A204.1 (cell line): ENCODE measurements at regions not wholly inside any gene's neighbourhood (a gene's known extent, or its start where the extent isn't known, plus 50 kb on each side); places are given as distances from the start of the nearest gene placed in this dataset.
"Not testable (repeated sequence)": the region's sequence is repeated elsewhere in the genome, so short reads cannot be mapped to it uniquely, and the experiment has no call there.

Source experiments
- FAIRE-seq: peaks from 2 replicates; lab custom pipeline; 2012; peaks lifted over from hg19 to GRCh38; lab: Jason Lieb, UNC

DNA sequence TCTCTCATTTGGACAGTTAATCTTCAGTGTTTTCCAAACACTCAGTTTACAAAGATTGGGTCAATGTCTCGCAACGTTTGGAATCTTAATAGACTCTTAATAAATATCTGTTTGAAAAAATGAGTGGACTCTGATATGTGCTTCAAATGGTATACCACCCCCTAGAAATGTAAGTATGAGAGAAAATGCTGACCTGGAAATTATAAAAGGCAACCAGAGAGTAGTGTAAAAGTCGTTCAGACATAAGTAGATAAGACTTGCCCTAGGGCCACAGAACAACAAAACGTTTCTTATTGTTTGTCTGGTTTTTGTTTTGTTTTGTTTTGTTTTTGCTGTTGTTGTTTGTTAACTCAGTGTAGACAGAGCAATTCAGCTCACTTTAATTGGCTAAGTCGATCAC is 97.4 kb upstream of the SPTLC3 start:
- FAIRE-seq: no peak

GRCh38 chr20:12913781-12914443 is 94.9 kb upstream of the SPTLC3 start:
- FAIRE-seq: no peak

GRCh38 chr20:12914804-12915203 is 94.0 kb upstream of the SPTLC3 start:
- FAIRE-seq: no peak

GRCh38 chr20:12916699-12917098 is 92.1 kb upstream of the SPTLC3 start:
- no peak for FAIRE-seq

GRCh38 chr20:12924126-12924525 is 84.6 kb upstream of the SPTLC3 start:
- FAIRE-seq: no peak

DNA sequence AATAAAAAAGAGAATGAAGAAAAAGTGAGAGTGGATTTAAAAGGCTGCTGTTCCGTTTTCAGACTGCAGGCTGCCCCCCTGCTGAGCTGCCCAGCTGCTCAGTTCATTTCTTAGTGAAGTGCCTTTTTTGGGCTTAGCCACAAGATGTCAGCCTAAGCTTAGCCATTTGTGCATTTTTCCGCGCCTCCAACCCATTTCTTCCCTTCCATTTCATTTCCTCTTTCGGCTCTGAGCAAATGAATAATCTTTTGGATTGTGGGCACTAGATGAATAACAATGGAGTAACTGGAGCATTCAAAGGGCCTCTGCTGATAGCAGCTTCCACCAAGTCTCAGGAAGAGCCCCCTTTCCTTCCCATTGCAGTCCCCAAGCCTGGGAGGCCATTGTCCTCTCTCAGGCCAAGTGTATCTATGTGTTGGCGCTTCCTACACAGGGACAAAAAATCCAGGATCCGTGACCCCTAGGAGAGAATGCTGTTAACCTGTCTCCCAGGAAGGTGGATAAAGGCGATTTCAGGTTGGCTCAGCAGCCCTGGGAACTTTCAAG is 83.5 kb upstream of the SPTLC3 start:
- peak; percentile 85 for FAIRE-seq

- FAIRE-seq: no peak
Measured at GRCh38 chr20:12925863-12926793, 82.6 kb upstream of the SPTLC3 start.

DNA sequence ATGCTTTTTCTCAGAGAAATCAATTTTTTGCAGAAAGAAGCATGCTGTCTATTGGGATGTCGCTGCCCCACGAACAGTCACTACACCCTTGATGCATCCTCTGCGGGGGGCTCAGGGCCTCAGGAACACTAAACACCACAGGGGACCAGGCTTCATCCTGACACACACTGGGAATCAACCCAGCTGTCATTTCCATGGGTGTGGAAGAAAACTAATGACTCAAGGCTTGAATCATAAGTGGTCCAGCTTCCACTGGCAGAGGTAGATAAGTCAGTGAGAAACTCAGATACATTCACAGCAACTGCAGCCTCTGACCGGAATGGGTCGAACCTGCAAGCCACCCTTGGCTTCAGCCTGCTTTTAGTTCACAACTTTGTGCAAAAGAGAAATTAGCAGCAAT is 81.3 kb upstream of the SPTLC3 start:
- FAIRE-seq: no peak

GRCh38 chr20:12928358-12928754 is 80.4 kb upstream of the SPTLC3 start:
- FAIRE-seq: no peak

GRCh38 chr20:12928755-12929401 is 79.9 kb upstream of the SPTLC3 start:
- FAIRE-seq: no peak

DNA sequence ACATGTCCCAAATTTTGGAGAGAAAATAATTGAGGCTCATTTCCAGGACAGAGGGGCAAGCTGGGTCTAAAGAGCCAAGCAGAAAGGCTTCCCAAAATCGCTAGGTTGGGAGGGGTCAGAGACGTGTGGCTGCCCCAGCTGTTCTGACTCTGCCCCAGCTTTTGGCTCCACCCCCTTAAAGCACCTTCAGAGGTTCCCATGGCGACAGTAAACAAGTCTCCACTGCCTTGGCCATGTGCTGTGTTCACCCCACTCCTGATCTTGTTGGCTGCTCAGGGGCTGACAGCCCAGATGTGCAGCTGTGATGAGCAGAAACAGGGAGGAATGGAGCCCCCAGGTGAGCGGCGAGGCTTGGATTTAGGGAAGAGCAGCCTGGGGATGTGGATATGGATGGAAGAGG is 72.8 kb upstream of the SPTLC3 start:
- no peak for FAIRE-seq

GRCh38 chr20:12936524-12936923 is 72.2 kb upstream of the SPTLC3 start:
- no peak for FAIRE-seq

DNA sequence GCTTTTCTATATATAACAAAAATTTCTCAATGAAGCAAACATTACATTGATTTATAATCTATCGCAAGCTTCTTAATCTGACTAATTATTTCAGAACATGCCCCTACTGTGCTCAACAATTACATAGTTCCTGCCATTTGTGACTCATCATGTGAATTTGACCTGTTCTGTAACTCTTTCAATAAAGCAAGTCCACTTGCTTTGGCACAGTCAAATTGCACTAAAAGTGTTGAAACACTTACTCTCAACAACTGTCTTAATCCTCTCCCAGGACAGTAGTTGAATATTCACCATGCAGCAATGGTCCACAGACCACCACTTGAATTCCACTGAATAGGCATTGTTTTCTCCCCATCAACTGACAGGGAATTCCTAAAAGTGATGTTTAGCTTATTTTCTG is 67.7 kb upstream of the SPTLC3 start:
- no peak for FAIRE-seq

DNA sequence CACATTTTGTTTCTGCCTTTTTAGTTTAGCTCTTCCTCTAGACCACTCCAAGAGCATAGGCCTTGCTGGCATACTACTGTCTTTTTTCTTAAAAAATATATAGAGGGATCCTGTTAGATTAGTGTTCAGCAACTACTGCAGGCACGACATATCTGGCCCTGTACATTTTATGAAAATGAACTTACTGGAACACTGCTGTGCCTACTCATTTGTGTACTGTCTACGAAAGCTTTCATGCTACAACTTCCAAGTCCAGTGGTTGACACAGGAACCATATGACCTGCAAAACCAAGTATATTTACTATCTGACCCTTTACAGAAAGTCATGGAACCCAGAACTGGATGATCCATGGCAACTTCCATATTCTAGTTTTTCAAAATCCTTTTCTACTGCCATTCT is 66.6 kb upstream of the SPTLC3 start:
- FAIRE-seq: no peak

- FAIRE-seq: no peak
Measured at GRCh38 chr20:12946789-12947188, 62.0 kb upstream of the SPTLC3 start.

DNA sequence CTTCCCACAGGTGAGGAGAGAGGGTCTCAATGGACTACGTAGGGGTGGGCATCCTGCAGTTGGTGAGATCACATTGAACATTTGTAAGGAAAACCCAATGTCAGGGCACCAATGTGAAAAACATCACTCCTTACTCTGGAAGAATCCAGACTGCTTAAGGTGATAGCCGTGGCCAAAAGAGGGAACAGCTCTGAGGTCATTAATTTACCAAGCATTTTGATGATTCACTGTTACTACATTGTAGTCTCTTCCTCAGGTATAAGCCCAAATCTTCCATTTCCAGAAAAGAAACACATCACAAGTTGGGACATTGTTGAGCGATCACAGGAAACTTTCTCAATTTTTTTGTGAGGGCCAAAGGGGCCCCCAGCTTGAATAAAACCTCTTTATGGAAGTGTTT is 61.1 kb upstream of the SPTLC3 start:
- FAIRE-seq: no peak

- no peak for FAIRE-seq
Measured at GRCh38 chr20:12949429-12949980, 59.3 kb upstream of the SPTLC3 start.

DNA sequence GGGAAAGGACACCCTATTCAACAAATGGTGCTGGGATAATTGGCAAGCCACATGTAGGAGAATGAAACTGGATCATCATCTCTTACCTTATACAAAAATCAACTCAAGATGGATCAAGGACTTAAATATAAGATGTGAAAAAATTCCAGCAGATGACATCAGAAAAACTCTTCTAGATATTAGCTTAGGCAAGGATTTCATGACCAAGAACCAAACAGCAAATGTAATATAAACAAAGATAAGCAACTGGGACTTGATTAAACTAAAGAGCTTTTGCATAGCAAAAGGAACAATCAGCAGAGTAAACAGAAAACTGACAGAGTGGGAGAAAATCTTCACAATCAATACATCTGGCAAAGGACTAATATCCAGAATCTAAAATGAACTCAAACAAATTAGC is 54.5 kb upstream of the SPTLC3 start:
- FAIRE-seq: not testable (repeated sequence)

- FAIRE-seq: no peak
Measured at GRCh38 chr20:12955611-12956010, 53.2 kb upstream of the SPTLC3 start.

DNA sequence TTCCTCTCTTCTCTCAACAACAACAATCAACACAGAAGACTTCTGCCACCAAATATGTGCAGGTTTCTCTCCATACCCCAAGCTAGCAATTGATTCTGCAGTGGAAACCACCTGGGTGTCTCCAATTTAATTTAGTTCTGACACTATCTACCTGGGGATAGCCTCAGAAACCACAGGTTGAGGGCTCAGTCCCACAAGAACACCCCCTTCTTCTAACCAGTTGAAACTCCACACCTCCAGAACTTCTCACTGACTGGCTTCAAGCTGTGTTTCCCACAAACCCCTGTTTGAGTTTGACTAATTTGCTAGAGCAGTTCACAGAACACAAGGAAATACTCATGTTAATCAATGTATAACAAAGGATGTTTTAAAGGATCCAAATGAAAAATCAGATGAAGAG is 52.5 kb upstream of the SPTLC3 start:
- FAIRE-seq: no peak

DNA sequence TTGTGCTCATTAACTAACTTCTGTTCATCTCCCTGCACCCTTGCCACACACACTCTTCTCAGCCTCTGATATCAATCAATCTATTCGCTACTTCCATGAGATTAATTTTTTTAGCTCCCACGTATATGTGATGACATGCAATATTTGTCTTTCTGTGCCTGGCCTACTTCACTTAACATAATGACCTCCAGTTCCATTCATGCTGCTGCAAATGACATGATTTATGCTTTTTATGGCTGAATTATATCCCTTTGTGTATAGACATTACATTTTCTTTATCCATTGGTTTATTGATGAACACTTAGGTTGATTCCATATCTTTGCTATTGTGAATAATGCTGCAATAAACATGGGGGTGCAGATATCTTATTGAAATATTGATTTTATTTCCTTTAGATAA is 50.8 kb upstream of the SPTLC3 start:
- FAIRE-seq: no peak
